Astrocyte of the spinal cord (primary cell): ENCODE measurements at regions not wholly inside any gene's neighbourhood (a gene's known extent, or its start where the extent isn't known, plus 50 kb on each side); places are given as distances from the start of the nearest gene placed in this dataset.
A peak's percentile ranks its signal among the peaks of the same experiment; 100 is the strongest.

ENCODE experiments used
- DNase-seq: peaks from one replicate; pipeline ENCODE4 v3.0.0; 2011; ENCODE audit warnings: low read depth, low spot score
- H3K4me3 ChIP-seq: 2 replicates; pipeline ENCODE4 v1.5.1; 2011; ENCODE audit warnings: low read depth, mild to moderate bottlenecking, low read length, moderate library complexity
- in situ Hi-C: cut with HindIII; loops from 2 replicates; pipeline ENCODE4 v1.10.0; 2017; ENCODE audit warnings: low sequenced_read_pairs
- TF ChIP-seq, protein P1 (sequence below): IDR thresholded peaks from 2 replicates; pipeline ENCODE4 v1.5.1; 2012; ENCODE audit warnings: low read depth, mild to moderate bottlenecking, low read length, inconsistent platforms

GRCh38 chr5:56366986-56367385, 133.9 kb upstream of the ANKRD55 start:
- in situ Hi-C loops: no loop called here
- no peak for DNase-seq
- TF ChIP-seq, protein P1, sequence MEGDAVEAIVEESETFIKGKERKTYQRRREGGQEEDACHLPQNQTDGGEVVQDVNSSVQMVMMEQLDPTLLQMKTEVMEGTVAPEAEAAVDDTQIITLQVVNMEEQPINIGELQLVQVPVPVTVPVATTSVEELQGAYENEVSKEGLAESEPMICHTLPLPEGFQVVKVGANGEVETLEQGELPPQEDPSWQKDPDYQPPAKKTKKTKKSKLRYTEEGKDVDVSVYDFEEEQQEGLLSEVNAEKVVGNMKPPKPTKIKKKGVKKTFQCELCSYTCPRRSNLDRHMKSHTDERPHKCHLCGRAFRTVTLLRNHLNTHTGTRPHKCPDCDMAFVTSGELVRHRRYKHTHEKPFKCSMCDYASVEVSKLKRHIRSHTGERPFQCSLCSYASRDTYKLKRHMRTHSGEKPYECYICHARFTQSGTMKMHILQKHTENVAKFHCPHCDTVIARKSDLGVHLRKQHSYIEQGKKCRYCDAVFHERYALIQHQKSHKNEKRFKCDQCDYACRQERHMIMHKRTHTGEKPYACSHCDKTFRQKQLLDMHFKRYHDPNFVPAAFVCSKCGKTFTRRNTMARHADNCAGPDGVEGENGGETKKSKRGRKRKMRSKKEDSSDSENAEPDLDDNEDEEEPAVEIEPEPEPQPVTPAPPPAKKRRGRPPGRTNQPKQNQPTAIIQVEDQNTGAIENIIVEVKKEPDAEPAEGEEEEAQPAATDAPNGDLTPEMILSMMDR: no peak
- H3K4me3 ChIP-seq: no peak overlapping the region

- TF ChIP-seq, protein P1: no peak
- in situ Hi-C loops: no loop called here
- no peak overlapping the region for H3K4me3 ChIP-seq
- no peak for DNase-seq
Measured at GRCh38 chr5:56361398-56361797, 128.3 kb upstream of the ANKRD55 start.

DNA sequence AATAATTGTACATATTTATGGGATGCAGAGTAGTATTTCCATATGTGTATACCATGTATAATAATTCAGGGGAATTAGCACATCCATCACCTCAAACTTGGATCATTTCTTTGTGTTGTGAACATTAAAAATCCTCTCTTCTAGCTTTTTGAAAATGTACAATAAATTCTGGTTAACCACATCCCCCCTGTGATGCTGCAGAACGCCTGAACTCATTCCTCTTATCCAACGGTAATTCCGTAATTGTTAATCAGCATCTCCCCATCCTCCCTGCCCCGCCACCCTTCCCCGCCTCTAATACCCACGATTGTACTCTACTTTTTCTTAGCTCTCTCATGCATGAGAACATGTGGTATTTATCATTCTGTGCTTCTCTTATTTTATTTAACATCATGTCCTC, 127.7 kb upstream of the ANKRD55 start:
- in situ Hi-C loops: no loop called here
- peak; percentile 77 for DNase-seq
- H3K4me3 ChIP-seq: no peak overlapping the region
- TF ChIP-seq, protein P1: no peak

- TF ChIP-seq, protein P1: no peak
- in situ Hi-C loops: no loop called here
Measured at GRCh38 chr5:56359809-56360685, 126.9 kb upstream of the ANKRD55 start.

GRCh38 chr5:56358703-56359681, 125.9 kb upstream of the ANKRD55 start:
- TF ChIP-seq, protein P1: peak; percentile 7
- no peak overlapping the region for H3K4me3 ChIP-seq
- peak; percentile 77 for DNase-seq
- in situ Hi-C loops: no loop called here

More at GRCh38 chr5:56359809-56360685, 126.9 kb upstream of the ANKRD55 start:
- H3K4me3 ChIP-seq: no peak overlapping the region
- peak; percentile 73 for DNase-seq

- no peak for DNase-seq
- TF ChIP-seq, protein P1: no peak
- no peak overlapping the region for H3K4me3 ChIP-seq
- in situ Hi-C loops: no loop called here
Measured at GRCh38 chr5:56358046-56358445, 124.9 kb upstream of the ANKRD55 start.
